ENCODE measurements at regions not wholly inside any gene's neighbourhood (a gene's known extent, or its start where the extent isn't known, plus 50 kb on each side); places are given as distances from the start of the nearest gene placed in this dataset.

- TF ChIP-seq PHF8 (conservative IDR thresholded peaks at IDR 0.05; ENCODE audit: low read depth, low read length) = no peak
- TF ChIP-seq CHD2 (IDR thresholded peaks at IDR 0.05; ENCODE audit: low read length) = no peak
Observed at GRCh38 chr3:67290438-67290837, 292.3 kb downstream of the KBTBD8 start (continued).

Measured in H1 (cell line).